BLaER1 treated with 17β-estradiol and CSF1 and Interleukin-3, amounts not matched to agents 10 nM and 100 nM (cell line): ENCODE measurements at regions not wholly inside any gene's neighbourhood (a gene's known extent, or its start where the extent isn't known, plus 50 kb on each side); places are given as distances from the start of the nearest gene placed in this dataset.
"Not testable (repeated sequence)": the region's sequence is repeated elsewhere in the genome, so short reads cannot be mapped to it uniquely, and the experiment has no call there.

ENCODE experiments used
- H3K27ac ChIP-seq, 11 experiments: shearing (Covaris generic); formaldehyde crosslinking; 2 replicates each; pipeline ENCODE4 v1.8.1; 2022
- H3K27me3 ChIP-seq, 11 experiments: shearing (Covaris generic); formaldehyde crosslinking; 2 replicates each; pipeline ENCODE4 v1.8.1; 2022
- H3K36me3 ChIP-seq, 11 experiments: shearing (Covaris generic); formaldehyde crosslinking; 2 replicates each; pipeline ENCODE4 v1.8.1; 2022
- H3K4me1 ChIP-seq, 10 experiments: shearing (Covaris generic); formaldehyde crosslinking; 2 replicates each; pipeline ENCODE4 v1.8.1; 2022
- H3K4me2 ChIP-seq, 11 experiments: shearing (Covaris generic); formaldehyde crosslinking; 2 replicates each; pipeline ENCODE4 v1.8.1; 2022
- H3K4me3 ChIP-seq, 10 experiments: shearing (Covaris generic); formaldehyde crosslinking; 2 replicates each; pipeline ENCODE4 v1.8.1; 2022
- H3K9ac ChIP-seq, 11 experiments: shearing (Covaris generic); formaldehyde crosslinking; 2 replicates each; pipeline ENCODE4 v1.8.1; 2022
- H3K9me3 ChIP-seq, 11 experiments: shearing (Covaris generic); formaldehyde crosslinking; replicated peaks in 1 of 11; 2 replicates each; pipeline ENCODE4 v1.8.1; 2022
- H4K20me1 ChIP-seq, 11 experiments: shearing (Covaris generic); formaldehyde crosslinking; 2 replicates each; pipeline ENCODE4 v1.8.1; 2022
- Cebpa-rat ChIP-seq, 11 experiments: shearing (Covaris generic); IDR thresholded peaks; 2 replicates each; pipeline ENCODE4 v1.8.1; 2022

DNA sequence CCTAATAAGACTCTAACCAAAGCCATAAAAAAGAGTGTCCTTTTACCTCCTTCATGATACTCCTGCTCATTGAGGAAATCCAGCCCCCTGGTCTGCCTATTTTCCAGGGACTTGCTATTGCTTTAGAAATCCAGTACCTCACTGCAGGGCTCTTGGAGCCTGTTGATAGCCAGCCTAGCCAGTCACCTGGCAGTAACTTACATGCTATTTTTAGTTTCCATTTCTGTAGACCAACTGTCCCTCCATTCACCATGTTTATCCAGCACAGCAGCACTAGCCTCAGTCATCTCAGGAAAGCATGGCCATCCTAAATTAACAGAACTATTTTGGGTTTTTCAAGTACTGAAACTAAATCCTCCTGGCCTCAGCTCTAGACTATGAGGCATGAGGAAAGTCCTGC, 91.5 kb upstream of the PHF24 start:
- Histone ChIP-seq H3K4me2 (no peak overlapping the region), H3K9me3 (peaks cover 31 to 40% (median 37%) of the 10 kb centered on the region in 11 experiments), H3K27ac (no peak overlapping the region), H3K27me3 (no peaks in the 10 kb centered on the region), H3K36me3 (no peaks in the 10 kb centered on the region), H3K4me3 (no peak overlapping the region), H3K9ac (no peak overlapping the region), H4K20me1 (no peaks in the 10 kb centered on the region), H3K4me1 (peaks cover 15 to 18% (median 17%) of the 10 kb centered on the region in 10 experiments)
- no peak for TF ChIP-seq Cebpa-rat (IDR thresholded peaks at IDR 0.05)

DNA sequence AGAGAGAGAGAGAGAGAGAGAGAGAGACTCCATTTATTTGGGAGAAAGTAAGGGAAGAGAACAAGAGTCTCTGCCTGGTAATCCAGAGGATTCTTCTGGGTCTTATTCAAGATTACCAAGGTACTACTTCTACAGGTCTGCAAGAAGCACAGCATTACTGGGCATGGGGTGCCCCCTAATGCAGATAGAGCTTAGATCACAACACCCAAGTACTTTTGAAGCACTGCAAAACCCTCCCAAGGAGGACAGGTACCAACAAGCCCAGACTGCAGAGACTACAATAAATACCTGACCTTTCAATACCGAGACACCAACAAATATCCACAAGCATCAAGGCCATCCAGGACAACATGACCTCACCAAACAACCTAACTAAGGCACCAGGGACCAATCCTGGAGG, 94.7 kb upstream of the PHF24 start:
- no peaks in the 10 kb centered on the region for H3K27me3 ChIP-seq
- no peaks in the 10 kb centered on the region for H3K36me3 ChIP-seq
- H3K27ac ChIP-seq = no peak overlapping the region
- H3K4me3 ChIP-seq = no peak overlapping the region
- TF ChIP-seq Cebpa-rat (IDR thresholded peaks at IDR 0.05) = no peak
- no peak overlapping the region for H3K9ac ChIP-seq
- peaks cover 16 to 19% (median 18%) of the 10 kb centered on the region in 10 experiments for H3K4me1 ChIP-seq
- peaks cover 32 to 44% (median 37%) of the 10 kb centered on the region in 11 experiments for H3K9me3 ChIP-seq
- peak overlapping the region in 6 of 11 experiments; percentile 62 to 79 (median 68); a peak in 7 of 22 replicates for H3K4me2 ChIP-seq
- no peaks in the 10 kb centered on the region for H4K20me1 ChIP-seq

DNA sequence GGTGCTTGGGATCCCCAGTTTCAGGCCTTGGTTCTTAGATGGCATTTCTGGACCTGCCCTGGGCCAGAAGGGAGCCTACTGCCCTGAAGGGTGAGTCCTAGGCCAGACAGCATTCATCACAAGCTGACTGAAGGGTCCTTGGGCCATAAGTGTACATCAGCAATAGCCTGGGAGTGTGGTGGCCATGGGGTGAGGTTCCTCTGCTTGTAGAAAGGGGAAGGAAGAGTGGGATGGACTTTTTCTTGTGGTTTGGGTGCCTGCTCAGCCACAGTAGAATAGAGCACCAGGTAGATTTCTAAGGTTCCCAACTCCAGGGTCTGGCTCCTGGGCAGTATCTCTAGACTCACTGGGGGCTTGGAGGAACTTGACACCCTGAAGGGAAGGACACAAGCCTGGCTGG, 95.2 kb upstream of the PHF24 start:
- H3K9me3 ChIP-seq = peaks cover 32 to 49% (median 41%) of the 10 kb centered on the region in 11 experiments
- peak overlapping the region; percentile 60 to 79 (median 67) for H3K4me2 ChIP-seq
- H4K20me1 ChIP-seq = no peaks in the 10 kb centered on the region
- no peaks in the 10 kb centered on the region for H3K36me3 ChIP-seq
- H3K27ac ChIP-seq = peak overlapping the region in 1 of 11 experiments; percentile 29; a peak in 1 of 22 replicates
- H3K4me1 ChIP-seq = peaks cover 16 to 19% (median 18%) of the 10 kb centered on the region in 10 experiments
- no peak overlapping the region for H3K4me3 ChIP-seq
- H3K9ac ChIP-seq = no peak overlapping the region
- no peak for TF ChIP-seq Cebpa-rat (IDR thresholded peaks at IDR 0.05)
- no peaks in the 10 kb centered on the region for H3K27me3 ChIP-seq

DNA sequence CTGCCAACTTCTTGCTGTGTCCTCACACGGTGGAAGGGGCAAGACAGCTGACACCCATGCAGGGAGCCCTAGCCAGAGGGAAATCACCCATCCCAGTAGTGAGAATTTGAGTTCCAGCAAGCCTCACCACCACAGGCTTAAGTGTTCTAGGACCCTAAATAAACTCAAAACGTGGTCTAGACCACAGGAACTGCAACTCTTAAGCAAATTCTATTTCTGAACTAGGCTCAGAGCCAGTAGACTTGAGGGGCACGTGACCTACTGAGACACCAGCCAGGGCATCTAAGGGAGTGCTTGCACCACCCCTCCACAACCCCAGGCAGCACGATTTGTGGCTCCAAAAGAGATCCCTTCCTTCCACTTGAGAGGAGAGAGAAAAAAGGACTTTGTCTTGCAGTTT, 96.0 kb upstream of the PHF24 start:
- no peak for TF ChIP-seq Cebpa-rat (IDR thresholded peaks at IDR 0.05)
- H3K27me3 ChIP-seq = no peaks in the 10 kb centered on the region
- peaks cover 16 to 19% (median 18%) of the 10 kb centered on the region in 10 experiments for H3K4me1 ChIP-seq
- peak overlapping the region in 1 of 11 experiments; percentile 29; a peak in 1 of 22 replicates for H3K27ac ChIP-seq
- H3K36me3 ChIP-seq = no peaks in the 10 kb centered on the region
- no peaks in the 10 kb centered on the region for H4K20me1 ChIP-seq
- H3K9ac ChIP-seq = no peak overlapping the region
- peaks cover 39 to 56% (median 48%) of the 10 kb centered on the region in 11 experiments for H3K9me3 ChIP-seq
- peak overlapping the region; percentile 60 to 79 (median 67) for H3K4me2 ChIP-seq
- H3K4me3 ChIP-seq = no peak overlapping the region

DNA sequence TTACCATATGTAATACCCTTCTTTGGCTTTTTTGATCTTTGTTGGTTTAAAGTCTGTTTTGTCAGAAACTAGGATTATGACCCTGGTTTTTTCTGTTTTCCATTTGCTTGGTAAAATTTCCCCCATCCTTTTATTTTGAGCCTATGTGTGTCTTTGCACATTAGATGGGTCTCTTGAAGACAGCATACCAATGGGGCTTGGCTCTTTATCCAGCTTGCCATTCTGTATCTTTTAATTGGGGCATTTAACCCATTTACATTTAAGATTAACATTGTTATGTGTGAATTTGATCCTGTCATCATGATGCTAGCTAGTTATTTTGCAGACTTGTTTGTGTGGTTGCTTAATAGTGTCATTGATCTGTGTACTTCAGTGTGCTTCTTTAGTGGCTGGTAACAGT, 103.1 kb upstream of the PHF24 start:
- not testable (repeated sequence) for H3K4me1 ChIP-seq, H3K36me3 ChIP-seq, H4K20me1 ChIP-seq, H3K27ac ChIP-seq, H3K4me2 ChIP-seq, H3K9ac ChIP-seq, H3K27me3 ChIP-seq, H3K4me3 ChIP-seq
- peaks cover 40 to 69% (median 53%) of the 10 kb centered on the region in 11 experiments for H3K9me3 ChIP-seq

DNA sequence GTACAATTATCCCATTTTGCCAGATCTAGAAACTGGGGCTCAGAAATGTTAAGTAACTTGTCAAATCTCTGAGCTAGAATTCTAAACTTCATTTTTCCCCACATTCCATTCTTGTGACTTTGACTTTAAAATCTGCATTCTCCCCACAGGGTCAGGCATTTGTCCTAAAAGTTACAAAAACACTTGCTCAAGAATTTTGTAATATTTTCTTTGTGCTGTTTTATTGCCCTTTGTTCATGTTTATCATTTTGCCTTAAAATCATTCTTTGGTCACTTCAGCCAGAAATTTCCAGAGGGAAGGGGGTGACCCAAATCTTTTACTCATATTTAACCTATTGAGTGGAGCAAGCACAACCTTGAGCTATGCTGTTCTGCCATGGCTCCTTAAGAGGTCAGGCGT, 120.1 kb upstream of the CCL21 start:
- no peaks in the 10 kb centered on the region for H3K9me3 ChIP-seq
- no peak for TF ChIP-seq Cebpa-rat (IDR thresholded peaks at IDR 0.05)

DNA sequence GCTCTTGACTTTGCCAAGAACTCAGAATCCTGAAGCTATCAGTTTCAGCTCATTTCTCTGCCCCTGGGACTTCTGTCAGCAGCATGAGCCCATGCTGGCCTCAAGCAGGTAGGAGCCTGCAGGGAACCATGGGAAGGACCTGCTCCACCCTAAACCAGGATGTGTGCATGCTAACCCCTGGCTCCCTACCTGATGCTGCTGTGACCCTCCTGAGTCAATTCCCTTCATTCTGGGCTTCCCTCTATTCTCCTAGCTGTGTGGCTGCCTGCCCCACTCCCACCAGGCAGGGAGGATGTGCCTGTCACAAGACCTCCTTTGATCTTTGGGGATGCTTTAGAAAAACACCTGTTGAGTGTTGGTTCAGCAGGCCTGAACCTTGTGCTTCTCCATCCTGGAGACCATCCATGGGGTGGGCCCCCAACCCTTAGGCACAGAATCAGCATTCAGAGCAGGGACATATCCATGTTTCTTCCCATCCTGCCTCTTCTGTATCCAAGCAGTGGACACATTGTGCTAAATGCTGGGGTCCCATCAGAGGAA, 117.1 kb upstream of the CCL21 start:
- Histone ChIP-seq H3K4me2 (no peak overlapping the region), H3K36me3 (no peaks in the 10 kb centered on the region), H3K9me3 (no peaks in the 10 kb centered on the region), H4K20me1 (no peaks in the 10 kb centered on the region), H3K27ac (no peak overlapping the region), H3K4me3 (no peak overlapping the region), H3K27me3 (no peaks in the 10 kb centered on the region), H3K9ac (no peak overlapping the region), H3K4me1 (no peaks in the 10 kb centered on the region)
- no peak for TF ChIP-seq Cebpa-rat (IDR thresholded peaks at IDR 0.05)

More for the DNA sequence above, 120.1 kb upstream of the CCL21 start:
- Histone ChIP-seq H3K4me2 (no peak overlapping the region), H3K4me1 (no peaks in the 10 kb centered on the region), H3K4me3 (no peak overlapping the region), H3K27ac (no peak overlapping the region), H4K20me1 (no peaks in the 10 kb centered on the region), H3K9ac (no peak overlapping the region), H3K36me3 (no peaks in the 10 kb centered on the region), H3K27me3 (no peaks in the 10 kb centered on the region)

DNA sequence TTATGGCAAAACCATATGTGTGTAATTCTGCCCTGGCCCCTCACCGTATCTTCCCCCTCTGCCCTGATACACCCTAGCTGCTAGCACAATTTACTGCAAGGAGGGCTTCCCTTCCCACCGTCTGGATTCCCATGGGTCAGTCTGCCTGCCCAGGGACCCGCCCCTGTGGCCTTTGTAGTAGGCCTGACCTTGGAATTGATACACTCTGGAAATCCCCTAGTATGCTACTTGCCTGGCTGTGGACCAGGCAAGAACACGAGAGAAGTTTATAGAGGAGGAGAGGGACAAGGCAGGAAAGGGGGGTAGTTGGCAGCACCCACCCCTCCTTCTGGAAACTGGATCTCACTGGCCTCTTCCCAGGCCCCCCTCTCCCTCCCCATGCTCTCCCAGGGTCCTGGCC, 115.8 kb upstream of the CCL21 start:
- Histone ChIP-seq H4K20me1 (no peaks in the 10 kb centered on the region), H3K27ac (no peak overlapping the region), H3K4me3 (no peak overlapping the region), H3K9me3 (peaks cover 0 to 2% (median 0%) of the 10 kb centered on the region in 11 experiments; a peak in 2 of 22 replicates), H3K27me3 (no peaks in the 10 kb centered on the region), H3K9ac (no peak overlapping the region), H3K36me3 (no peaks in the 10 kb centered on the region), H3K4me1 (no peaks in the 10 kb centered on the region), H3K4me2 (no peak overlapping the region)
- TF ChIP-seq Cebpa-rat (IDR thresholded peaks at IDR 0.05) = no peak

DNA sequence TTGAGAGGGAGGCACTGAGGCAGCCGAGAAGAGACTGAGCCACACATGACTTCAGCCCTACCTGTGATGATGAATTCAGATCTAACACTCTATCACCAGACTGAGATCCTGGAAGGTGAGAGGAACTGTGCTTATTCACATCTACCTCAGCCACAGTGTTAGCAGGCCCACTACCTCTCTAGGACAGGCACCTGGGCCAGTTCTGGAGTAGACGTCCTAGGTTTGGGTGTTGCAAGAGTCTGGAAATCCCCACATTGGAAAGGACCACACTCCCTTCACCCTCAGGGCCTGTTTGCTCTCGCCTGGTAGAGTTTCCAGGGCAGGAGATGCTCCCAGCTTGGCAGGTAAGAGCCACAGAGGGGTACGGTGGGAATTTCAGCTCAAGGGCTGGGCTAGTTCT, 113.8 kb upstream of the CCL21 start:
- no peak for TF ChIP-seq Cebpa-rat (IDR thresholded peaks at IDR 0.05)
- Histone ChIP-seq H3K36me3 (no peaks in the 10 kb centered on the region), H3K9ac (no peak overlapping the region), H3K27me3 (no peaks in the 10 kb centered on the region), H3K4me1 (no peaks in the 10 kb centered on the region), H3K27ac (no peak overlapping the region), H3K4me2 (no peak overlapping the region), H4K20me1 (no peaks in the 10 kb centered on the region), H3K4me3 (no peak overlapping the region), H3K9me3 (peaks cover under 1 to 11% (median 7%) of the 10 kb centered on the region in 11 experiments; a peak in 15 of 22 replicates)

DNA sequence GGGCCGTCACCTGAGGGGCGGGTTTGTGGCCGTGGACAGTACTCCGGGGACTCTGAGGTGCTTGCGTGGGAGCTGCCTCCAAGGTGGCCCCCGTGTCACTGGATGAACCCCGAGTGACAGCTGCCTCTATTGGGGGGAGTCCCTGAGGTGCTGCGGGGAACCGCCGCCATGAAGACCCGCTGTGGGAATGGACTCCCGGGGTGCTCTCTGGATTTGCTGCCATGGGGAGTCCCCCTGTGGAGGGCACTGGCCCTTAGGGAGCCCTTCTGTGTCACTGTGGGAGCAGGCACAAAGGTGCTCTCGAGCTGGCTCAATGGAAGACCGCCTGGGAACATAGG, 100.2 kb upstream of the CCL21 start:
- H4K20me1 ChIP-seq = no peaks in the 10 kb centered on the region
- no peak overlapping the region for H3K9ac ChIP-seq
- no peaks in the 10 kb centered on the region for H3K27me3 ChIP-seq
- no peak overlapping the region for H3K4me2 ChIP-seq
- peaks cover 12 to 31% (median 20%) of the 10 kb centered on the region in 11 experiments for H3K9me3 ChIP-seq
- no peak for TF ChIP-seq Cebpa-rat (IDR thresholded peaks at IDR 0.05)
- no peaks in the 10 kb centered on the region for H3K36me3 ChIP-seq
- no peak overlapping the region for H3K4me3 ChIP-seq
- H3K27ac ChIP-seq = no peak overlapping the region
- peaks cover 0 to 10% (median 3%) of the 10 kb centered on the region in 10 experiments; a peak in 3 of 20 replicates for H3K4me1 ChIP-seq
